SU-DHL-6 (cell line): ENCODE measurements at regions not wholly inside any gene's neighbourhood (a gene's known extent, or its start where the extent isn't known, plus 50 kb on each side); places are given as distances from the start of the nearest gene placed in this dataset.

Experiments
- H2AFZ ChIP-seq: fragments of 200-600 bp; sonication (generic); 2 replicates; pipeline ENCODE4 v1.6.1; 2014; ENCODE audit warnings: low read depth, mild to moderate bottlenecking, moderate library complexity, mixed read lengths, antibody characterized with exemption, low read length; ENCODE audit not compliant: severe bottlenecking
- H3F3A ChIP-seq: fragments of 200-600 bp; shearing (Covaris generic); 2 replicates; pipeline ENCODE4 v1.6.0; 2016; ENCODE audit warnings: antibody characterized with exemption, mild to moderate bottlenecking; ENCODE audit not compliant: insufficient read depth
- H3K27ac ChIP-seq: fragments of 200-600 bp; sonication (generic); 2 replicates; pipeline ENCODE4 v1.5.1; 2016; ENCODE audit warnings: low read depth, mild to moderate bottlenecking, low read length, moderate library complexity, mixed read lengths
- H3K27me3 ChIP-seq: fragments of 200-600 bp; sonication (generic), shearing (Covaris generic); 2 replicates; pipeline ENCODE4 v1.6.0; 2014; ENCODE audit warnings: mild to moderate bottlenecking, low read length
- H3K36me3 ChIP-seq: fragments of 200-600 bp; sonication (generic); 2 replicates; pipeline ENCODE4 v1.6.1; 2014; ENCODE audit warnings: mild to moderate bottlenecking, low read length, mixed read lengths
- H3K4me2 ChIP-seq: fragments of 300-600, 200-600 bp; shearing (Covaris generic), sonication (generic); 2 replicates; pipeline ENCODE4 v1.6.0; 2014; ENCODE audit warnings: low read length, low read depth, mild to moderate bottlenecking; ENCODE audit not compliant: poor library complexity, severe bottlenecking
- H3K4me3 ChIP-seq: fragments of 200-600 bp; sonication (generic); 2 replicates; pipeline ENCODE4 v1.5.1; 2014; ENCODE audit warnings: antibody characterized with exemption, low read length, mild to moderate bottlenecking, mixed read lengths; ENCODE audit not compliant: insufficient read depth, poor library complexity, severe bottlenecking
- H3K79me2 ChIP-seq: fragments of 200-600 bp; sonication (generic); 2 replicates; pipeline ENCODE4 v1.6.1; 2014; ENCODE audit warnings: mild to moderate bottlenecking, low read length, moderate library complexity; ENCODE audit not compliant: insufficient read depth
- H3K9ac ChIP-seq: fragments of 200-600 bp; sonication (generic); 2 replicates; pipeline ENCODE4 v1.7.0; 2014; ENCODE audit warnings: mild to moderate bottlenecking, low read length
- H3K9me2 ChIP-seq: fragments of 200-600 bp; sonication (generic); replicated peaks from 2 replicates; pipeline ENCODE4 v1.6.1; 2014; ENCODE audit warnings: low read length; ENCODE audit not compliant: insufficient read depth
- H3K9me3 ChIP-seq: fragments of 200-600 bp; sonication (generic); 2 replicates; pipeline ENCODE4 v1.6.1; 2014; ENCODE audit warnings: low read length, mixed read lengths; ENCODE audit not compliant: insufficient read depth
- H4K20me1 ChIP-seq: fragments of 200-600 bp; sonication (generic); 2 replicates; pipeline ENCODE4 v1.6.1; 2014; ENCODE audit warnings: low read depth, mild to moderate bottlenecking, antibody characterized with exemption, low read length, moderate library complexity, mixed read lengths
- EZH2phosphoT487 ChIP-seq: fragments of 200-600 bp; sonication (generic), shearing (Covaris generic); conservative IDR thresholded peaks from 2 replicates; pipeline ENCODE4 v1.6.1; 2018; ENCODE audit warnings: mild to moderate bottlenecking, antibody characterized with exemption, low read length, moderate library complexity, mixed read lengths
- TF ChIP-seq, protein P1 (sequence below): fragments of 200-600 bp; sonication (generic); IDR thresholded peaks from one replicate; pipeline ENCODE4 v1.5.1; 2017; ENCODE audit warnings: antibody characterized with exemption, mild to moderate bottlenecking, low read length, moderate library complexity; ENCODE audit not compliant: insufficient read depth, poor library complexity, severe bottlenecking

DNA sequence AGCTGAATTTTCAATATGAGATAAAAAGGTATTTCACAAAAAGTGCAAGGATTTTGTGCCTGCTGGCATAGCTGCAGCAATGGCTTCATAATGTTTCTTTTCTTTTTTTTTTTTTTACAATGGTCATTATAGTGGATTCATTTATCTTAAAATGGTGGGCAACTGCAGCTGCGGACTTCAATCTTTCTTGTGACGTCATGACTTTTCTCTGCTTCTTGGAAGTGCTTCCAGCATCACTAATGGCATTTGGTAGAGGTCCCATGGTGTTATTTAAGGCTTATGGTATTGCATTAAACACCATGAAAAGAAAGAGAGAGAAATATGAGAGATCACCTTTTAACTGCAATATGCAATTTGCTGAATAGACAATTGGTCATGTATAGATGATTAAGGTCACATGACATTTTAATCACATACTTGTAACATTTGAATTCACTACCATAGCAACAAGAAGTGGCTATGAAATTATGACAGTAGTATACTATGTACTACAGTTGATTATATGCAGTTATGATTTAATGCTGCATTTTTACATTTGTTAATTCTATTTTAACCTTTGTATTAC lies 684.0 kb upstream of the AADAT start:
- Histone ChIP-seq H3F3A (no peaks in the 10 kb centered on the region), H3K9me3 (no peaks in the 10 kb centered on the region), H4K20me1 (no peaks in the 10 kb centered on the region), H3K79me2 (no peaks in the 10 kb centered on the region), H3K27me3 (no peaks in the 10 kb centered on the region), H3K36me3 (no peaks in the 10 kb centered on the region), H3K9ac (no peak overlapping the region), H3K4me3 (no peak overlapping the region), H3K9me2 (no peaks in the 10 kb centered on the region), H2AFZ (no peak overlapping the region), H3K4me2 (no peak overlapping the region), H3K27ac (no peak overlapping the region)
- no peak for TF ChIP-seq EZH2phosphoT487
- TF ChIP-seq, protein P1, sequence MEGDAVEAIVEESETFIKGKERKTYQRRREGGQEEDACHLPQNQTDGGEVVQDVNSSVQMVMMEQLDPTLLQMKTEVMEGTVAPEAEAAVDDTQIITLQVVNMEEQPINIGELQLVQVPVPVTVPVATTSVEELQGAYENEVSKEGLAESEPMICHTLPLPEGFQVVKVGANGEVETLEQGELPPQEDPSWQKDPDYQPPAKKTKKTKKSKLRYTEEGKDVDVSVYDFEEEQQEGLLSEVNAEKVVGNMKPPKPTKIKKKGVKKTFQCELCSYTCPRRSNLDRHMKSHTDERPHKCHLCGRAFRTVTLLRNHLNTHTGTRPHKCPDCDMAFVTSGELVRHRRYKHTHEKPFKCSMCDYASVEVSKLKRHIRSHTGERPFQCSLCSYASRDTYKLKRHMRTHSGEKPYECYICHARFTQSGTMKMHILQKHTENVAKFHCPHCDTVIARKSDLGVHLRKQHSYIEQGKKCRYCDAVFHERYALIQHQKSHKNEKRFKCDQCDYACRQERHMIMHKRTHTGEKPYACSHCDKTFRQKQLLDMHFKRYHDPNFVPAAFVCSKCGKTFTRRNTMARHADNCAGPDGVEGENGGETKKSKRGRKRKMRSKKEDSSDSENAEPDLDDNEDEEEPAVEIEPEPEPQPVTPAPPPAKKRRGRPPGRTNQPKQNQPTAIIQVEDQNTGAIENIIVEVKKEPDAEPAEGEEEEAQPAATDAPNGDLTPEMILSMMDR, result no peak

DNA sequence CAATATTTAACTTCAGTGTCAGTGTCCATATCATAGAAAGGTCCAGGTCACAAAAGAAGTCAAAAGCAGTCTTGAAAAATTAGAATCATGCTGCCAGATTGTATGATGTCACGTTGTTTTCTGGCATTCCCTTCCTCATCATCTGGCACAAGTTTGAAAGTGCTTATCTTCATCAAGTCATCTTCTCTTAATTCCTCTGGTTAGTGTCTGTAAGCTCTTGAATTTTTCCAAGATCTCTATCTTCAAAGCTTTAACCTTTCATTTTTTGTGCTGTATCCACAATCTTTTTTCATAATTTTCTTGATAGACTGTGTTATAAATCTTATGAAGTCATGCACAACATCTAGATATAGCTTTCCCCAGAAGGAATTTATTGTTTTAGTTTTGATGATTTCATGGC lies 682.7 kb upstream of the AADAT start:
- no peaks in the 10 kb centered on the region for H3K9me2 ChIP-seq
- H4K20me1 ChIP-seq, result no peaks in the 10 kb centered on the region
- no peak for TF ChIP-seq EZH2phosphoT487
- TF ChIP-seq, protein P1, result no peak
- H3K27ac ChIP-seq, result no peak overlapping the region
- H2AFZ ChIP-seq, result no peak overlapping the region
- no peak overlapping the region for H3K9ac ChIP-seq
- no peak overlapping the region for H3K4me2 ChIP-seq
- no peaks in the 10 kb centered on the region for H3K27me3 ChIP-seq
- H3K36me3 ChIP-seq, result no peaks in the 10 kb centered on the region
- H3K4me3 ChIP-seq, result no peak overlapping the region
- no peaks in the 10 kb centered on the region for H3K9me3 ChIP-seq
- no peaks in the 10 kb centered on the region for H3F3A ChIP-seq
- H3K79me2 ChIP-seq, result no peaks in the 10 kb centered on the region

DNA sequence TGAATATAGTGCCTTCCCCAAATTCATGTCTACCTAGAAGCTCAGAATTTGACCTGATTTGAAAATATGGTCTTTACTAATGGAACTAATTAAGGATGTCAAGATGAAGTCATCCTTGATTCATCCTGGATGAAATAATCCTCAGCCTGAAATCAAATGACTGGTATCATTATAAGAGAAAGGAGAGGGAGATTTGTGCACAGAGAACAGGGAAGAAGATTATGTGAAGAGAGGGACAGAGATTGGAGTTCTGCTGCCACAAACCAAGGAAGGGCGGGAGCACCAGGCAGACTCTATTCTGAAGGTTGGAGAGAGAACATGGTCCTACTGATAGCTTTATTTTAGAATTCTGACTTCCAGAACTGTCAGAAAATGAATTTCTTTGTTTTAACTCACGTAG lies 680.9 kb upstream of the AADAT start:
- no peak overlapping the region for H3K4me3 ChIP-seq
- H2AFZ ChIP-seq, result no peak overlapping the region
- H3K79me2 ChIP-seq, result no peaks in the 10 kb centered on the region
- H3K27ac ChIP-seq, result no peak overlapping the region
- no peak for TF ChIP-seq EZH2phosphoT487
- TF ChIP-seq, protein P1, result no peak
- H3K36me3 ChIP-seq, result no peaks in the 10 kb centered on the region
- H3K27me3 ChIP-seq, result no peaks in the 10 kb centered on the region
- H4K20me1 ChIP-seq, result no peaks in the 10 kb centered on the region
- no peaks in the 10 kb centered on the region for H3F3A ChIP-seq
- no peaks in the 10 kb centered on the region for H3K9me3 ChIP-seq
- no peaks in the 10 kb centered on the region for H3K9me2 ChIP-seq
- no peak overlapping the region for H3K4me2 ChIP-seq
- H3K9ac ChIP-seq, result no peak overlapping the region
